ENCODE measurements at regions not wholly inside any gene's neighbourhood (a gene's known extent, or its start where the extent isn't known, plus 50 kb on each side); places are given as distances from the start of the nearest gene placed in this dataset.
"Not testable (repeated sequence)": the region's sequence is repeated elsewhere in the genome, so short reads cannot be mapped to it uniquely, and the experiment has no call there.

DNA sequence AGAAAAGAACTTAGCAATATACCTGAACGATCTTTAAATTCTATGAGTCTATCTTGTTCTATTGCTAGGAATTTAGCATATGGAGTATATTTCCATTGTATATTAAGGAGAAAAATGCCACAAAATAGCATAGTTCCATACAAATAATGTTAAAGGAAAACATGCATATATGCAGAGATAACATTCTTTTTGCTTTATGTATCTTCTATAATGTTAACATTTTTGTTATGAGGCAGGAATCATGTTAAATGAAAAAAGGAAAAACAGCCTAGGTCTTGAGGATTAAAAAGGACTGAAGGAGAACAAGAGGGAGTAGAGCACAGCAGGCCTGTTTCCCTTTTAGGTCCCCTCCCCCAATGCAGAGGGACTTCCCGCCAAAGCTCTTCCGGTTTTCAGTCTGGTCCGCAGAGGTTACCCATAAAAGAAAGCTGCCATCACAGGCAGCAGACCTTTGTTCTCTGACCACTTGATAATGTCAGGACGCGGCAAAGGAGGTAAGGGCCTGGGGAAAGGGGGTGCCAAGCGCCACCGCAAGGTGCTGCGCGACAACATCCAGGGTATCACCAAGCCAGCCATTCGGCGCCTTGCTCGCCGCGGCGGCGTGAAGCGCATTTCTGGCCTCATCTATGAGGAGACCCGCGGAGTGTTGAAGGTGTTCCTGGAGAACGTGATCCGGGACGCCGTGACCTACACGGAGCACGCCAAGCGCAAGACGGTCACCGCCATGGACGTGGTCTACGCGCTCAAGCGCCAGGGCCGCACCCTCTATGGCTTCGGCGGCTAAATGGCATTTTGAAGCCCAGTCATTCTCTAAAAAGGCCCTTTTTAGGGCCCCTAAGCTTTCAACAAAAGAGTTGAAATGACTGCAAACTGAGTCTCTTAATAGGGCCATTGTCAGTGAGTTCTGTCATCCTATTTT, 108.4 kb upstream of the PRSS16 start:
- no peak for DNase-seq

DNA sequence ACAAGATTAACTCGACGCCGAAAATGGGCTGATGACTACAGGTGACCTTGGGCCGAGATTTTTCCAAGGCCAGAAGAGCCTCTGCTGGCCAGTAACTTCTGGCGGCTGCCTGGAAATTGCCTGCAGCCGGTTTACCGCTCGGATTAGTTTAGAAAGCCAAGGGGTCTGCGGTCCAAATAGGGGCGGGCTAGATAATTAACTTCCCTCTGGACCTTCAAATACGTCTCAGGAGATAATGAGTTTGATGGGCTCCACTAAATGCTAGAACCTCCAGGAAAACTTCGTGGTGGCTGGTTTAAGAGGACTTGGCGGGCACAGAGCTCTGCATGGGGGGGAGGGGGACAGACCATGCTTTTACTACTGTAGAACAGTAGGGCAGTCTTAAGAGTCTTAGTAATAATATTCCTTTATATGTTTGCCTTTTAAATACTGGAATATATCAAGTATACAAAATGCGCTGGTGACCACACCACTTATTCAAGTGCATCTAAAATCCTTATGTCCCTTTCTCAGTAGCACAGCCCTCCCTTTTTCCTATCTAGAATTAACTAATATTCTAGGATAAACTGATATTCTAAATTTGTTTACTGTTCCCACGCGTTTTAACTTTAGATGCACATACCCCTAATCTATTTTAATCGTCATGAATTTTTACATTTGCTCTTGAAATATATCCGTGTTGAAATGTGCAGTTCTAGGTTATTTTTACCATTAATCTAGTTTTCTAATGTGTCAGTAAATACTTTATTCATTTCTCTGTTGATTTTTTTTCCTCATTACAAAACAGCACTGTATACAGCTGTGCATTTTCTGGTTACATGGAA, 107.5 kb upstream of the PRSS16 start:
- DNase-seq: no peak

DNA sequence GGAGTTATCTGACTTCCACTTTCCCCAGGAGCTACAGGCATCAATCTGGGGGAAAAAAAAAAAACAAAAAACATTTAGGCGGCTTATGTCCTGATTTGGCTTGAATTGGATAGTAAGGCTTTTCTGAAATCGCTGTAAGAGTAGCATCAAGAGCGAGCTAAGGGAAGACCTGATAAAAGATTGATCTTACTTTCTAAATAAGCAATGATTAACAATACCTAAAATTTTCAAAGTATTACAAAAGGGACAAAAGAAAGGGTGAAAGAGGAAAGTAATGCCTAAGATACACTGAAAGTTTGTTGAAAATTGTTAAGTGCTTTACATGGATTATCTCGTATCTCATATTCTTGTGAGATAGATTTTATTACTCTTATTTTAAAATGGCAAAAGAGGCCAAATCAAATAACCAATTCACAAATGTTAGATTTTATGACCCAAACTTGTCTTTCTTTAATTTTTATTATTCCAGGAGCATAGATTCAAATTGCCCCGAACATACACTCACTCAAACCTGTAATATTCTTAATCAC, 106.4 kb upstream of the PRSS16 start:
- DNase-seq: no peak

DNA sequence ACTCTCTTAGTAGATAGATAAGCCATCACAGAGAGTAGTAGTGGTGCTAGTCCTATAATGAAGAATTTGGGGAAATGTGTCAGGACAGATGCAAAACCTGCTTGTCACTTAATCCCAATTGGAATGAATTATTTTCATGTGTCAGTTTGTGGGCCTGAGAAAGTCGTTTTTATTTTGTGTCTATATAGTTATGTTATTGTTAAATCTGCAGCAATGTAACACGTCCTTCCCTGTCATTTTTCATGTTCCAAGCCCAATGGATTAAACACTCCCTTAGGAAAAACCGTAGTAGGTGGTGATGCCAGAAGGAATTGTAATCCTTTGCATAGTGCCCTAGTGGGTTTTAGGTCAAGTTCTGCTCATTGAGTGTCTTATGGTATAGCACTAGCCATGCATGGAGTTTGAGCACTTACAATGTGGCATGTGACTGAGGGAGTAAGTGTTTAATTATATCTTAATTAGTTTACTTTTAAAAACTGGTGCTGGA, 105.9 kb upstream of the PRSS16 start:
- no peak for DNase-seq

DNA sequence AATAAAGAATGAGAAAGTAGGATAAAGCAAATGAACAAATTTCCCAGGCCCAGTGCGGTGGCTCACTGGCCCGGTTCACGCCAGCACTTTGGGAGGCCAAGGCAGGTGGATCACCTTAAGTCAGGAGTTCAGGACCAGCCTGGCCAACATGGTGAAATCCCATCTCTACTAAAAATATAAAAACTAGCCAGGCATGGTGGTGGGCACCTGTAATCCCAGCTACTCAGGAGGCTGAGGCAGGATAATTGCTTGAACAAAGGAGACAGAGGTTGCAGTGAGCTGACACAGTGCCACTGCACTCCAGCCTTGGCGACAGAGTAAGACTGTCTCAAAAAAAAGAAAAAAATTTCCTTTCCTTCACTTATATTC, 104.5 kb upstream of the PRSS16 start:
- DNase-seq: not testable (repeated sequence)

DNA sequence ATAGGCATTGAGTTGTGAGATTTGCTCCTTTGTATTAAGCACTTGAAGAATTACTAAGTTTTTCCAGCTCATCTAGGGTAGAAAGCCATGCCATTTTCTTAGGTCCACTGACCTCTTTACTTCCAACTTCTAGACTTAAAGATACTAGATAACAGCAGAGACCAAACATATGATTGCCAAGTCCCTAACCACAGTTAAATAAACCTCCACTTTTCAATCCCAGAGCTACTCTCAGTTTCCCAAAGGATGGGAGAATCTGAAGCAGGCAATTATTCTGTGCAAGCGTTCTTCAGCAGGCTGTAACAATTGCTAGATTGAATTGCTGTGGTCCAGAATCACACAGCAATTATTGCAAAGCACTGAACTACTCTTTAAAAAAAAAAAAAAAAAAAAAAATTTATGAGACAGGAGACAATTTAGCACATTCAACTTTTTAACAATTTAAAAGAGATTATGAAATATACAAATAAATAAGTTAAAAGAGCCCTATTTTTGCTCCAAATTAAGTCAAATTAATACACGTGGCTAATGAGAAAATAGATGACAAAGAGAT, 104.0 kb upstream of the PRSS16 start:
- no peak for DNase-seq

DNA sequence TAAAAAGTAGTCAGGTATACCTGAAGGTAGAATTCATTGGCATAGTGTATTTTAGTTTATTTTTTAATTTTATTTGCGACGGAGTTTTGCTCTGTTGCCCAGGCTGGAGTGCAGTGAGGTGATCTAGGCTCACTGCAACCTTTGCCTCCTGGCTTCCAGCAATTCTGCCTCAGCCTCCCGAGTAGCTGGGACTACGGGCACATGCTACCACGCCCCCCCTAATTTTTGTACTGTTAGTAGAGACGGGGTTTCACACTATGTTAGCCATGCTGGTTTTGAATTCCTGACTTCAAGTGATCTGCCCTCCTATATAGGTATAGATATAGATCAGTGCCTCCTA, 102.8 kb upstream of the PRSS16 start:
- DNase-seq: no peak

DNA sequence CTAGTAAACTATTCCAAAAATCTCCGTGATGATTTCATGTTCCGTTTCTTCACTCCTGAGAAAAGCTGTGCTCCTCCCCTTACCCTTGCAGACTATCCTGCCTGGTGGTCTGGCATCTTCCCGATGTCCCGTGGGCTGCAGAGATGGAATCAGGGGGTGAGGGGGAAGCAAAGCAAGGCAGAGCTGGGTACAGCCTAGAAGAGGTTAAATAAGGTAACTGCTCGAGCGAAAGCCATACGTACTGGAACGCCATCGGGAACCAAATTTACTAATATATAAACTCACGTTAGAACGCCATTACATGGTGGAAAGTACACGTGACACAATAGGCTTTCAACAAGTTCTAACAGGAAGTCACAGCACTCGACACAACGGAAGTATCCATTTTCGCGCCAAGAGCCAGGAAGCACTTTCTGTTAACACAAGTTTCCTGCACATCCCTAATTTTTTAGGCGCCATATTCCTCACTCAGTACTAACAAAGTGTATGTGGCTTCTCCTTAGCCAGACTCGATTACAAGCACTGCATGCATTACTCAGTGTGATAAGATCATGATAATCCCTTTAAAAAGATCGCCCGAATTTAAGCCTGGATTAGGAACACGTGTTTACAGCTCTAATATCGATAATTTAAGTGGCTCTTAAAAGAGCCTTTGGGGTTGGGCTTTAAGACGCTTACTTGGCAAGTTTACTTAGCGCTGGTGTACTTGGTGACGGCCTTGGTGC, 101.6 kb upstream of the PRSS16 start:
- DNase-seq: peak; percentile 83

DNA sequence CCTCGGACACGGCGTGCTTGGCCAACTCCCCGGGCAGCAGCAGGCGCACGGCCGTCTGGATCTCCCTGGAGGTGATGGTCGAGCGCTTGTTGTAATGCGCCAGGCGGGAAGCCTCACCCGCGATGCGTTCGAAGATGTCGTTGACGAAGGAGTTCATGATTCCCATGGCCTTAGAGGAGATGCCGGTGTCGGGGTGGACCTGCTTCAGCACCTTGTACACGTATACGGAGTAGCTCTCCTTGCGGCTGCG, 101.1 kb upstream of the PRSS16 start:
- DNase-seq: not testable (repeated sequence)

DNA sequence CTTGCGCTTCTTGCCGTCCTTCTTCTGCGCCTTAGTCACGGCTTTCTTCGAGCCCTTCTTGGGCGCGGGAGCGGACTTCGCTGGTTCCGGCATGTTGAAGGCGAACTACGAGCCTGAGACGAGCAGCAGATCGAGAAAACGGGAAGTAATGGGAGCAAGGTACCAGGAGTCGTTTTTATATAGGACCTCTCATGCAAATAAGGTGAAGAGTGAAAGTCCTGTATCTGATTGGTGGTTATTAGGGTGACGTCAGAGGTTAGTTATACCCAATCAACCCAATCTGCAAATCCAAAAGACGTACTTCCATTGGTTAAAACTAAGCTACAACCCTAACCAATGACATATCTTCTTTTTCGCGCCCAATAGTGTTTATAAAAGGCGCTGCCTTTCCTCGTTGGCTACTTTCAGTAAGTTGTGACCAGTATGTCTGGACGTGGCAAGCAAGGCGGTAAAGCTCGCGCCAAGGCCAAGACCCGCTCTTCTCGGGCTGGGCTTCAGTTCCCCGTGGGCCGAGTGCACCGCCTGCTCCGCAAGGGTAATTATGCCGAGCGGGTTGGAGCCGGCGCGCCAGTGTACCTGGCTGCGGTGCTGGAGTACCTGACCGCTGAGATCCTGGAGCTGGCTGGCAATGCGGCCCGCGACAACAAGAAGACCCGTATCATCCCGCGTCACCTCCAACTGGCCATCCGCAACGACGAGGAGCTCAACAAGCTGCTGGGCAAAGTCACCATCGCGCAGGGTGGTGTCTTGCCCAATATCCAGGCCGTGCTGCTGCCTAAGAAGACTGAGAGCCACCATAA, 100.6 kb upstream of the PRSS16 start:
- DNase-seq: peak; percentile 97

DNA sequence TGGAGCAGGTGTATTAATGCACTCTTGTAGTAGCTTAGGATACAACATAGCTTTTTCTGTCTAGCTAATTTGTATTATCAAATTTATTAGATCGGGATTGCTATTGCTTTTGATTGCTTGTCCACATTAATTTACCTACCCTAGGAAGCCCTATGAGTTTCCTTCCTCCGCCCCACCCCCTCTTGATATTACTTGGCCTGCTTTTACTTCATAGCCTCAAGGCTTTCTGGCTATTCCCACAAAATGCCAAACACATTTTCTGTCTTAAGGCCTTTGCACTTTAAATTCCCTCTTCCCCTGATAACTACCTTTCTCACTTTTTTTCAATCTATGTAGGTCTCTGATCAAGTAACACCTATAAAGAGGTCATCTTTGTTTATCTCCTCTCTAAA, 99.1 kb upstream of the PRSS16 start:
- DNase-seq: no peak

DNA sequence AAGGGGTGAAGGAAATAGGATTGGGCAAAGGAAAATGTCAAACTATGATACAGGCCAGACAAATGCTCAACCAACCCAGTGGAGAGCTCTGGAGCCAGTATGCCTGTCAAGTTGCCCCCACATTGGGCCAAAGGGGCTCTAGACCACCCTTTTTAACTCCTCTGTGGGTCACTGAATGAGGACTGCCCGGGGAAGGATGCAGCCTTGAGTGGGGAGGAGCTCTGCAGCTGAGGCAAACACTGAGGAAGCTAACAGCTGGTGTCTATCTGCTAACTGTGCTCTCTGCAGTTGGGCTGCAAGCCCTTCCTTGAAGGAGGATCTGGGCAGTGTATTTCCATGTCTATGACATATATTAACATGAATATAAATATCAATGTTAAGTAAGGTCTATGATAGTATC, 98.4 kb upstream of the PRSS16 start:
- DNase-seq: no peak

DNA sequence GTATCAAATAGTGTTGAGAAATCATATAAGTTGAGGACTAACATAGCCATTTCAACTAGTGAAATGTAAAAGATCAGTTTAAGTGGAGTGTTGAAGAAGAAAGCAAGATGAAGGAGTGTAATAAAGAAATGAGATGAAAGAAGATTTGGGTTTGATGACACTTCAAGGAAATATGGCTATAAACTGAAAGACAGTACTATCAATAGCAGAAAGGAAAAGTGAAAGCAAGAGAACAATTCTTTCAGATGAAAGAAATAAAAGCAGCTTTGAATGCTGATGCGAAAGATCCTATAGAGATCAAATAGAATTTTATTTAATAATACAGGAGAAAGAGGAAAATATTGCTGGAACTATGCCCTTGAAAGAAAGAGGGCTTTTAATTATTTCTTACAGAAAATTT, 92.8 kb upstream of the PRSS16 start:
- no peak for DNase-seq

DNA sequence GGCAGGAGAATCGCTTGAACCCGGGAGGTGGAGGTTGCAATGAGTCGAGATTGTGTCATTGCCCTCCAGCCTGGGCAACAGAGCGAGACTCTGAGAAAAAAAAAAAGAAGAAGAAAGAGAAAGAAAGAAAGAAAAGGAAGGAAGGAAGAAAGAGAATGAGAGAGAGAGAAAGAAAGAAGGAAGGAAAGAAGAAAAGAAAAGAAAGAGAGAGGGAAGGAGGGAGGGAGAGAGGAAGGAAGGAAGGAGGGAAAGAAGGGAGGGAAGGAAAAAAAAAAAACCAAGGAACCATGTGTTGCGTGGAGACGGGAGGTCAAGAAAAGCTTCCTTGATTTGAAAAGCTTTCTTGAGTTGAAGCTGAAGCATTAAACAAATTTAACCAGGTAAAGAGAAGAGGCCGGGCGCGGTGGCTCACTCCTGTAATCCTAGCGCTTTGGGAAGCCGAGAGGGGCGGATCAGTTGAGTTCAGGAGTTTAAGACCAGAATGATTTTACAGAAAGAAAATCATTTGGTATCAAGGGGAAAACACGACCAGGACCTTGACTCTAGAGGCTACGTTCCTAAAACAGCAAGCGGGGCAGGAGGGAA, 90.5 kb upstream of the PRSS16 start:
- DNase-seq: no peak

DNA sequence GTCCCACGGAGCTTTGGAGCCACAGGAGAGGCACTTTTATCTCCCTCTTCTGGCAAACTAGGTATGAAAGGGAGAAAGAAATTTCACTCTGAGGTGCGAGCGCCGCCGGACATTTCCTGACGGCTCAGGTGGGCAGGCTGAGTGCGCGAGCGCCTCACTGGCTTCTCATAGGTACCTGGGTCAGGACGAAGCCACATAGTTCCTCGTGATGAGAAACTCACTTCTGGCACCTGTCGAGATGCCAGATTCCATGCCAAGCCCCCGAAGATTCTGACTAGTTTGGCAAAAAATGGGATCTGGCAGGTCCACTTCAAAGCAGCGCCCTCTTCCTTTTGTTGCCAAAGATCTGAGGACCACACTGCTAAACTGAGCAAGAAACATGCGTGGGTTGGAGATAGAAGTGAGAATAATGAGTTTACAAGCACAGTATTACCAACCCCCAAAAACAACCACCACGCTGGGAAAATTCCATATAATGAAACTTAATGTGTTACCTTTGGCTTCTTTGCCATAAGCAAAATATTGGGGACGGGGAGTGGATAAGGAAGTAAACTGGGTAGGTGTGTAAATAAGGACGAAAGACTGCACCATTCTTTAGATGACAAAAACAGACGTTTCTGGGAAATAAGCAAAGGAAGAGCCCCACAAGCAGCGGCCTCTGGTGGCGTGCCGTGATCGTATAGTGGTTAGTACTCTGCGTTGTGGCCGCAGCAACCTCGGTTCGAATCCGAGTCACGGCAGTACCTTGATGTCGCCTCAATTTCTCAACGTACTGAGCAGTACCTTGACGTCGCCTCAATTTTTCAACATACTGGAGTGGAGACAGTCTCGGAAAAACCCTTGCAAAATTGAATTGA, 89.8 kb upstream of the PRSS16 start:
- DNase-seq: no peak

DNA sequence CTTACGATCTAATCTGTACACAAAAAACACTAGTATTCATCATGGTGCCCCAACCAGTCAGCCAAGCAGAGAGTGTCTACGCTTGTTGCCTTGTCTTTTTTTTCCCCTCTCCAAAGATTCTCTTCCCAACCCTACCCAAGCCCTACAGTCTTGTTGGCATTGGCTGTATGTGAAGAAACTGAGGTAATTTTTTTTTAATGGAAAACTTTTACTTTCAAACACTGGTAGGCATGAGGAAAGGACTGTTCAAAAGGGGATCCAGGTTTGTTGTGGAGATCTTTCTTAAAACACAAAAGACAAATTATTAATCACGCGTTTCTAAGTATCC, 89.2 kb upstream of the PRSS16 start:
- DNase-seq: no peak

DNA sequence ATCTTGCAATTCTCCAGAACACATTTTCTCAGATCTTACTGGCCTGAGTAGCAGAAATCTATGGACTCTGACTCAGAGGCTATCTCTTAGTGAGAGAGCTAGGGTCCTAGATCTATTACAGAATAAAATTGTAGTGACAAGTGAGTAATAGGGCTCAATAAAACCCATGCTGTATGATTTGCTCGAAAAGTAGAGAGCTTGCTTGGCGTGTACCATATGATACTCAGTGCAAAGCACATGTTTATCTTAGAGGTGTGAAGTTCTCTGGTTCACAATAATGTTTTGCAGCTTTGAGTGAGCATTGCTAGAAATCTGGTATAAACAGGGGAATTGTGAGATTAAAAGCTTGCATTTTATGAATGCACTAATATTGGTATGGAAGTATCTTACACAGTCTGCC, 87.8 kb upstream of the PRSS16 start:
- no peak for DNase-seq

DNA sequence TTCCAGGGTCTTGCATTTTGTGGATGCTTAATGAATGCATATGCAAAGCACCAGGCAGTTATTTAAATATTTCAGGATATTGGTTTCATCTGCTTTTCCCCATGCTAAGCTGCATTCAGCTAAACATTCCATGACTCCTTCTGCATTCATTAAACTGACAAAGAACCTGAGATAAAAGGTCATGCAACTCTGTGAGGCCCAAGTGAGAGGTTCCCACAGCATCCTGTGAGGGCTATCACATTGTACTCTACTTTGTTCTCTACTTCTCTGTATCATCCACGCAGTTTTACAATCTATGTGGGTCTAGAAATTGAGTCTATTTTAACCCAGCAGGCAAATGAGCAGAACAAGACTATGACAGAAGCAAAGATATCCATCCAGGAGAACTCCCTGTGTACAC, 86.4 kb upstream of the PRSS16 start:
- DNase-seq: no peak

DNA sequence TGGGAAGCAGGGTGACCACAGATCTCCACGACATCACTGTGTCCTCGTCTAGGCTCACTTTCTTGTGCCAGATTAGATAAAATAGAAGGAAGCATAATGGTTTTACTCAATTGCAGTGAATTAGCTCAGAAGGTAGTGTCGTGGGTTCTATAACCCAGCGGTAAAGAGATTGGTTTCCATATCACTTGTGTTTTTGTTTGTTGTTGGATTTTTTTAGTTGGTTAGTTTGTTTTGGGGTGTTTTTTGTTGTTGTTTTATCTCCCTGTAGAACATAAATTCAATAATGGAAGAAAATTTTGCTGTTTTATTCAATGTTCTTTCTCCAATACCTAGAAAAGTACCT, 85.9 kb upstream of the PRSS16 start:
- DNase-seq: no peak

DNA sequence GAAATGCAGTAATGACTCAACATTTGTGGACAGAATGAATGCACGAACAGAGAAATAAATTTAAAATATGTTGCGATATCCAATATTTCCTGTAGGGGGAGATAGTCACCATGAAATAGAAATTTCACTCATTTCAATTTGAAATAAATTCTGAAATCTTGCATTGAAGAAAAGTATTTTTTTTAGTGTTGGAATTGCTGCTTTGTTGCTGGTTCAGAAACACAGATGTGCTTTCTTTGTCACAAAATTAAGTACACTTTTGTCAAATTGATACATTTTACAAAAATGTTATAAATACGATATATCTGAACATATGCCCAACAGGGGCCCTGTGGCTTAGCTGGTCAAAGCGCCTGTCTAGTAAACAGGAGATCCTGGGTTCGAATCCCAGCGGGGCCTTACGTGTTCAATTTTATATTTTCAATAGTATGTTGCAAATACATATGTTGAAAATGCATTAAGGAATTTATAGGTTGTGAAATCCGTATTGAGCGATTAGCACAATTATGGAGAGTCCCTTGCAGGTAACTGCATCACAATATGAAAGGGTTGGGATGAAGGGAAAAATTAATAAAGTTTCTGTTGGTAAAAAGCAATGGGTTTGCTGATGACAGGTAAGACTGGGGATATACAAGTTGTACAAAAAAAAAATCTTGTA, 85.4 kb upstream of the PRSS16 start:
- DNase-seq: peak; percentile 32

DNA sequence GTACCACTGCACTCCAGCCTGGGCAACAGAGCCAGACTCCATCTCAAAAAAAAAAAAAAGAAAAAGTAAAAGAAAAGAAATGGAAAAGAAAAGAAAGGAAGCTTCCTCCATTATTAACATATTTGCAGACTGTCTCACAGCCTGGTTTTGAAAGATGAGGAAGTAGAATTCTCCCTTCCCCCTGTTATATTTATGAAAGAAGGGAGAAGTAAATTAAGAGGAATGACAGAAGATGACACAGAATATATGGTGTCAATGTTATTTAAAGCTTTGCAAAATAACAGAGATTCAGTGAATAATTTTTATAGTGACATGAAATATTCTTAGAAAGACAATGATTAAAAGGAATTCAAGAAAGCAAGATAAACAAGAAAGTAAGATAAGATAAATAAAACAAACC, 83.7 kb upstream of the PRSS16 start:
- no peak for DNase-seq

All from SHP77 treated with DMSO at 0.1 percent for 48 hours (cell line).